ENCODE measurements at regions not wholly inside any gene's neighbourhood (a gene's known extent, or its start where the extent isn't known, plus 50 kb on each side); places are given as distances from the start of the nearest gene placed in this dataset.

DNA sequence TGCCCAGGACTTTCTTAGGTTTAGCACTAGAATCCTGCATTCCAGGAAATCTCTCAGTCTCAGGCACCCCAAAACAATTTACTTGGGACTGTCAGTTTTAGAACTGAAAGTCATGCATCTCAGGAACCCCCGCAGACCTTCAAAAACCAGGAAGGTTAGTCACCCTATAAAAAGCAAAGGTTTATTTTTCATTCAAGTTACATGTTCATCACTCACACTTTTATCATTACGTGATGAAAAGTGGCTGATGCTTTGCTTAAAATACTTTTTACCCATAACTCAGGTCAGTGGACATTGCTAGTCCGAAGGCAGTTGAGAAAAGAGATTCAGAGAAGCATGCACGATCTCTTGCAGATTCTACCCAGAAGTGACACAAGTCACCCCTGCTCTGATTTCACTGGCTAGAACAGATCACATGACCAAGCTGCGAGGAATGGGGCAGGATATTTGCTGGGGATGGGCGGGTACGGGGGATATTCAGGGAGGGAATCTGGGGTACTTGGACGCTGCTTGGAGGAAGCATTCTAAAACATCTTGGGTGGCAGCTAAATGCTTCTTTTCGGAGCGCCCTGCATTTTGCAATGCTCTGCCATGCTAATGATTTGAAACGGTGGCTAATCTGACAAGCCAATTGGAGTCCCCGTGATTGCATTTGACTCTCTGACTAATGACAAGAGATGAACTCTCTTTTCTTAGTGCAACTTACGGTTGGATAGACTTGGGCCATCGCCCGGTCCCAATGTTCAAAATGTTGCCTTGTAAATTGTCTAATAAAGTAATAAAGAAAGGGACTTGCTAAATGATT is 110.2 kb downstream of the MIAT start:
- H3K36me3 Mint-ChIP-seq (ENCODE audit: low read depth, unreplicated experiment) = peaks cover 8% of the 10 kb centered on the region
- H3K4me1 ChIP-seq (ENCODE audit: insufficient read depth, low read length) = peaks cover 13% of the 10 kb centered on the region
- no peak overlapping the region for H3K27ac ChIP-seq (ENCODE audit: low read depth, low read length)
- no peaks in the 10 kb centered on the region for H3K27me3 ChIP-seq (ENCODE audit: insufficient read depth, low read length)
- H3K4me1 Mint-ChIP-seq (ENCODE audit: low read depth, unreplicated experiment) = peaks cover 8% of the 10 kb centered on the region
- no peak overlapping the region for H3K4me3 Mint-ChIP-seq (ENCODE audit: unreplicated experiment)
- H3K9me3 ChIP-seq (ENCODE audit: insufficient read depth, low read depth, low read length) = no peaks in the 10 kb centered on the region
- H4K20me1 ChIP-seq (ENCODE audit: insufficient read depth, low read length) = no peaks in the 10 kb centered on the region
- no peak for FAIRE-seq
- H3K4me3 ChIP-seq (ENCODE audit: insufficient read depth, low read depth, low read length) = no peak overlapping the region
- DNase-seq (ENCODE audit: low read depth) = peak; percentile 26
- H3K9me3 Mint-ChIP-seq (ENCODE audit: unreplicated experiment) = peaks cover 11% of the 10 kb centered on the region
- TF ChIP-seq, protein P1, sequence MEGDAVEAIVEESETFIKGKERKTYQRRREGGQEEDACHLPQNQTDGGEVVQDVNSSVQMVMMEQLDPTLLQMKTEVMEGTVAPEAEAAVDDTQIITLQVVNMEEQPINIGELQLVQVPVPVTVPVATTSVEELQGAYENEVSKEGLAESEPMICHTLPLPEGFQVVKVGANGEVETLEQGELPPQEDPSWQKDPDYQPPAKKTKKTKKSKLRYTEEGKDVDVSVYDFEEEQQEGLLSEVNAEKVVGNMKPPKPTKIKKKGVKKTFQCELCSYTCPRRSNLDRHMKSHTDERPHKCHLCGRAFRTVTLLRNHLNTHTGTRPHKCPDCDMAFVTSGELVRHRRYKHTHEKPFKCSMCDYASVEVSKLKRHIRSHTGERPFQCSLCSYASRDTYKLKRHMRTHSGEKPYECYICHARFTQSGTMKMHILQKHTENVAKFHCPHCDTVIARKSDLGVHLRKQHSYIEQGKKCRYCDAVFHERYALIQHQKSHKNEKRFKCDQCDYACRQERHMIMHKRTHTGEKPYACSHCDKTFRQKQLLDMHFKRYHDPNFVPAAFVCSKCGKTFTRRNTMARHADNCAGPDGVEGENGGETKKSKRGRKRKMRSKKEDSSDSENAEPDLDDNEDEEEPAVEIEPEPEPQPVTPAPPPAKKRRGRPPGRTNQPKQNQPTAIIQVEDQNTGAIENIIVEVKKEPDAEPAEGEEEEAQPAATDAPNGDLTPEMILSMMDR (IDR thresholded peaks at IDR 0.05; ENCODE audit: insufficient read depth, low read depth, low read length) = no peak
- TF ChIP-seq EZH2 (IDR thresholded peaks at IDR 0.05; ENCODE audit: insufficient read depth, low read length) = no peak
- no peak overlapping the region for H3K9ac ChIP-seq (ENCODE audit: low read length)
- H3K27ac Mint-ChIP-seq (ENCODE audit: unreplicated experiment) = no peak overlapping the region
- no peaks in the 10 kb centered on the region for H3K27me3 Mint-ChIP-seq (ENCODE audit: low read depth, unreplicated experiment)
- H2AFZ ChIP-seq (ENCODE audit: low read depth, low read length) = no peak overlapping the region
- H3K79me2 ChIP-seq (ENCODE audit: insufficient read depth, low read length) = no peaks in the 10 kb centered on the region
- H3K4me2 ChIP-seq (ENCODE audit: low read length) = peak overlapping the region; percentile 50
- no peaks in the 10 kb centered on the region for H3K36me3 ChIP-seq (ENCODE audit: insufficient read depth, low read length)

DNA sequence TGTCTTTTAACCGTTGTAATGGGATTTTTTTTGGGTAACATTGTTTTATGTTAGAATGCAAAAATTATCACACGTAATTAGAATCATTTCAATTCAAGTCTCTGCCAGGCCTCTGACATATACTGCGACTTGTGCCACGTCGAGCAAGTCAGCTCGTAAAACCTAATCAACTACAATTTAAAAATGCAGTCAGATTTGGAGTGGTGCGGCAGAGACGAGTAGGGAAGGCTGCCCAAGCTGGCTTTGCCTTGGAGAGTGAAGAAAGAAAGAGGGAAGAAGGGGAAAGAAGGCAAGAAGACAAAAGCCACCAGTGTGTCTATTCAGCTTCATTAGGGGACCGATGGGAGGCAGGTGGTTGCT is 110.7 kb downstream of the MIAT start:
- H3K36me3 Mint-ChIP-seq (ENCODE audit: low read depth, unreplicated experiment) = peaks cover 6% of the 10 kb centered on the region
- Histone ChIP-seq H3K27ac (ENCODE audit: low read depth, low read length) (no peak overlapping the region), H3K9me3 (ENCODE audit: insufficient read depth, low read depth, low read length) (no peaks in the 10 kb centered on the region), H3K9ac (ENCODE audit: low read length) (no peak overlapping the region), H3K4me2 (ENCODE audit: low read length) (no peak overlapping the region), H3K4me1 (ENCODE audit: insufficient read depth, low read length) (peaks cover 13% of the 10 kb centered on the region), H3K4me3 (ENCODE audit: insufficient read depth, low read depth, low read length) (no peak overlapping the region), H3K36me3 (ENCODE audit: insufficient read depth, low read length) (no peaks in the 10 kb centered on the region), H4K20me1 (ENCODE audit: insufficient read depth, low read length) (no peaks in the 10 kb centered on the region), H3K79me2 (ENCODE audit: insufficient read depth, low read length) (no peaks in the 10 kb centered on the region), H3K27me3 (ENCODE audit: insufficient read depth, low read length) (no peaks in the 10 kb centered on the region), H2AFZ (ENCODE audit: low read depth, low read length) (no peak overlapping the region)
- no peak overlapping the region for H3K4me3 Mint-ChIP-seq (ENCODE audit: unreplicated experiment)
- TF ChIP-seq EZH2 (IDR thresholded peaks at IDR 0.05; ENCODE audit: insufficient read depth, low read length) = no peak
- TF ChIP-seq, protein P1 (IDR thresholded peaks at IDR 0.05; ENCODE audit: insufficient read depth, low read depth, low read length) = no peak
- no peaks in the 10 kb centered on the region for H3K27me3 Mint-ChIP-seq (ENCODE audit: low read depth, unreplicated experiment)
- peaks cover 11% of the 10 kb centered on the region for H3K9me3 Mint-ChIP-seq (ENCODE audit: unreplicated experiment)
- no peak for DNase-seq (ENCODE audit: low read depth)
- H3K27ac Mint-ChIP-seq (ENCODE audit: unreplicated experiment) = no peak overlapping the region
- peaks cover 8% of the 10 kb centered on the region for H3K4me1 Mint-ChIP-seq (ENCODE audit: low read depth, unreplicated experiment)
- FAIRE-seq = no peak

DNA sequence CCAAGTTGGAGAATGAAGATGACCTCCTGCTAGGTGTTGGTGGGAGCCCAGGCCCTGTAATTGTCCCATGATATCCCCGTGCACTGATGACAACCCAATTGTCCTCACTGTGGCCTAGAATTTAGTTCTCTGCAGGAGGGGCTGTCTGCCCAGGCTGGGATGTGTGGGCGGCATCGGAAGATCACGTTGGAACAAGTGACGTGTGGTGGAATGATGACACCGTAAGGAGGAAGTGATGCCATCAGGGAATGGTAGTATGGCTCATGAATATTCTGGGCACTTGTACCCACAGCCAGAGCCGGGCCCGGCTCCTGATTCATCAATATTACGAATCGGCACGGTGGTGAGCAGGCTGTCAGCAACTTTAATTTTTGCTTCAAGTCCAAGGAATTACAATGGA is 111.6 kb downstream of the MIAT start:
- H3K4me3 ChIP-seq (ENCODE audit: insufficient read depth, low read depth, low read length) = no peak overlapping the region
- H3K4me2 ChIP-seq (ENCODE audit: low read length) = no peak overlapping the region
- FAIRE-seq = no peak
- no peaks in the 10 kb centered on the region for H3K79me2 ChIP-seq (ENCODE audit: insufficient read depth, low read length)
- no peak overlapping the region for H3K9ac ChIP-seq (ENCODE audit: low read length)
- H3K9me3 ChIP-seq (ENCODE audit: insufficient read depth, low read depth, low read length) = no peaks in the 10 kb centered on the region
- peak; percentile 71 for DNase-seq (ENCODE audit: low read depth)
- H3K36me3 ChIP-seq (ENCODE audit: insufficient read depth, low read length) = no peaks in the 10 kb centered on the region
- no peaks in the 10 kb centered on the region for H4K20me1 ChIP-seq (ENCODE audit: insufficient read depth, low read length)
- Mint-ChIP-seq H3K27ac (ENCODE audit: unreplicated experiment) (no peak overlapping the region), H3K27me3 (ENCODE audit: low read depth, unreplicated experiment) (no peaks in the 10 kb centered on the region), H3K4me1 (ENCODE audit: low read depth, unreplicated experiment) (peaks cover 8% of the 10 kb centered on the region), H3K36me3 (ENCODE audit: low read depth, unreplicated experiment) (peaks cover 6% of the 10 kb centered on the region), H3K9me3 (ENCODE audit: unreplicated experiment) (peaks cover 11% of the 10 kb centered on the region), H3K4me3 (ENCODE audit: unreplicated experiment) (no peak overlapping the region)
- TF ChIP-seq, protein P1 (IDR thresholded peaks at IDR 0.05; ENCODE audit: insufficient read depth, low read depth, low read length) = no peak
- no peak for TF ChIP-seq EZH2 (IDR thresholded peaks at IDR 0.05; ENCODE audit: insufficient read depth, low read length)
- H3K27me3 ChIP-seq (ENCODE audit: insufficient read depth, low read length) = no peaks in the 10 kb centered on the region
- no peak overlapping the region for H3K27ac ChIP-seq (ENCODE audit: low read depth, low read length)
- no peak overlapping the region for H2AFZ ChIP-seq (ENCODE audit: low read depth, low read length)
- peaks cover 10% of the 10 kb centered on the region for H3K4me1 ChIP-seq (ENCODE audit: insufficient read depth, low read length)

All from astrocyte (in vitro differentiated cells and primary cell).